HepG2 (cell line): ENCODE measurements at regions not wholly inside any gene's neighbourhood (a gene's known extent, or its start where the extent isn't known, plus 50 kb on each side); places are given as distances from the start of the nearest gene placed in this dataset.

Source experiments
- ATAC-seq: fragments of 200-7000 bp; cut with Tn5 transposase; 3 replicates; pipeline ENCODE4 v1.9.1; 2020; ENCODE audit warnings: mild to moderate bottlenecking, moderate library complexity
- BruUV-seq: library from RNA; stranded (reverse); fragments of 400-500 nt; replicated peaks from 2 replicates; lab custom pipeline; 2021; lab: Mats Ljungman, UMichigan
- CTCF ChIA-PET: fragments of 300-600 bp; formaldehyde crosslinking; extraction: SDS; loops from one replicate; lab custom pipeline; 2021; ENCODE audit warnings: low total read pairs, inconsistent platforms, low intra/inter-chr PET ratio; lab: Yijun Ruan, JAX
- POLR2A ChIA-PET: fragments of 350-600 bp; sonication (Branson Sonifier 250); formaldehyde crosslinking; loops from one replicate; lab custom pipeline; 2020; ENCODE audit warnings: antibody characterized with exemption, inconsistent platforms; lab: Yijun Ruan, JAX
- DNase-seq: peaks from one replicate; pipeline ENCODE4 v3.0.0-alpha.2; 2015; ENCODE audit warnings: low spot score
- FAIRE-seq: peaks from 3 replicates; lab custom pipeline; 2011; peaks lifted over from hg19 to GRCh38; lab: Jason Lieb, UNC
- H2AFZ ChIP-seq: one replicate; pipeline ENCODE4 v1.6.1; 2011; ENCODE audit warnings: low read length, inconsistent platforms
- H3K27ac ChIP-seq: fragments of 300-600 bp; 3 replicates; pipeline ENCODE4 v1.8.0; 2011; ENCODE audit warnings: mixed run types, mild to moderate bottlenecking, mixed read lengths, low read length, inconsistent platforms; ENCODE audit not compliant: insufficient read depth; ENCODE audit errors: extremely low read length
- H3K27me3 ChIP-seq, 2 experiments: fragments of 200-600 bp in 1 of 2; 2 replicates in 1 of 2; 3 replicates in 1 of 2; pipeline versions ENCODE4 v1.6.0 to v1.8.0; 2011; ENCODE audit warnings: low read length in 2 of 2, mild to moderate bottlenecking in 2 of 2, moderate library complexity in 2 of 2, inconsistent platforms in 1 of 2; ENCODE audit not compliant: insufficient read depth in 2 of 2, control insufficient read depth in 1 of 2
- H3K36me3 ChIP-seq, 2 experiments: fragments of 200-600 bp in 1 of 2; replicated peaks in 1 of 2; 2 replicates in 1 of 2; 3 replicates in 1 of 2; pipeline versions ENCODE4 v1.5.1 to v1.8.0; 2011; ENCODE audit warnings: low read length in 2 of 2, inconsistent platforms in 1 of 2; ENCODE audit not compliant: insufficient read depth in 2 of 2, control insufficient read depth in 1 of 2
- H3K4me1 ChIP-seq: 2 replicates; pipeline ENCODE4 v1.5.1; 2012; ENCODE audit warnings: low read length, inconsistent platforms; ENCODE audit not compliant: insufficient read depth
- H3K4me2 ChIP-seq: 2 replicates; pipeline ENCODE4 v1.6.0; 2011; ENCODE audit warnings: low read depth, low read length, inconsistent platforms
- H3K4me3 ChIP-seq, 3 experiments: fragments of 200-600 bp in 1 of 3; sonication (generic), shearing (Covaris generic) in 1 of 3; replicated peaks in 1 of 3; 2 replicates each; pipeline ENCODE4 v1.5.1; 2011 to 2016; ENCODE audit warnings: low read length in 3 of 3, inconsistent platforms in 2 of 3, low read depth in 2 of 3, mild to moderate bottlenecking in 2 of 3, control low read depth in 1 of 3, mixed read lengths in 1 of 3; ENCODE audit not compliant: insufficient read depth in 1 of 3
- H3K79me2 ChIP-seq: one replicate; pipeline ENCODE4 v1.6.1; 2011; ENCODE audit warnings: low read length, inconsistent platforms; ENCODE audit not compliant: insufficient read depth
- H3K9ac ChIP-seq: 2 replicates; pipeline ENCODE4 v1.6.0; 2011; ENCODE audit warnings: mild to moderate bottlenecking, low read depth, low read length, inconsistent platforms; ENCODE audit not compliant: insufficient read depth
- H3K9me3 ChIP-seq: 2 replicates; pipeline ENCODE4 v1.5.1; 2012; ENCODE audit warnings: mild to moderate bottlenecking, low read length
- H4K20me1 ChIP-seq: 2 replicates; pipeline ENCODE4 v1.6.0; 2011; ENCODE audit warnings: inconsistent platforms, mild to moderate bottlenecking, low read length, moderate library complexity; ENCODE audit not compliant: insufficient read depth
- KMT2A ChIP-seq: sonication (generic); formaldehyde crosslinking; IDR thresholded peaks from 2 replicates; pipeline ENCODE4 v1.4.0; 2020; ENCODE audit warnings: missing genetic modification reagents
- ZNF280B ChIP-seq: sonication (generic); formaldehyde crosslinking; IDR thresholded peaks from 2 replicates; pipeline ENCODE4 v1.5.0; 2020; ENCODE audit warnings: missing genetic modification reagents, mild to moderate bottlenecking, borderline replicate concordance
- ZNF362 ChIP-seq: sonication (generic); formaldehyde crosslinking; IDR thresholded peaks from 2 replicates; pipeline ENCODE4 v1.4.0; 2020; ENCODE audit warnings: missing genetic modification reagents, mild to moderate bottlenecking, borderline replicate concordance
- ZNF562 ChIP-seq: sonication (generic); formaldehyde crosslinking; IDR thresholded peaks from 2 replicates; pipeline ENCODE4 v1.8.0; 2022; ENCODE audit warnings: missing genetic modification reagents, borderline replicate concordance
- WGBS: methylation state at CpG from one replicate; pipeline ENCODE4 v1.1.6; 2017; ENCODE audit warnings: low lambda C conversion rate; 5-methylcytosine and 5-hydroxymethylcytosine counted together
- in situ Hi-C: cut with HindIII; loops from 2 replicates; pipeline ENCODE4 v1.10.0; 2017; ENCODE audit warnings: low pct_unique_long_range_greater_than_20kb; ENCODE audit not compliant: extremely low pct_ligation_motif_present
- intact Hi-C: fragments of 100-400 bp; cut with micrococcal nuclease; formaldehyde crosslinking; loops from one replicate; pipeline ENCODE4 v1.10.0; 2022; ENCODE audit not compliant: unreplicated experiment

- no peak for DNase-seq
- CTCF ChIA-PET: no interaction called here
- Histone ChIP-seq H4K20me1 (no peaks in the 10 kb centered on the region), H3K27ac (no peak overlapping the region), H3K4me2 (peak overlapping the region; percentile 28; the same call in 1 of the 2 replicates), H3K27me3 (no peaks in the 10 kb centered on the region)
- intact Hi-C loops: no loop called here
- in situ Hi-C loops: no loop called here
- TF ChIP-seq ZNF362 (CRISPR knock-in tag) (no peak), ZNF280B (CRISPR knock-in tag) (no peak)
- TF ChIP-seq, all 625 proteins: peak for 0
- BruUV-seq: no TSS peak
- Histone ChIP-seq H3K9ac (no peak overlapping the region), H3K4me3 (no peak overlapping the region), H3K79me2 (no peaks in the 10 kb centered on the region), H2AFZ (peak overlapping the region; percentile 81), H3K36me3 (no peaks in the 10 kb centered on the region), H3K9me3 (peaks cover 21% of the 10 kb centered on the region), H3K4me1 (no peaks in the 10 kb centered on the region)
- no peak for FAIRE-seq
- 0% methylated on average over 1 of the region's 1 CpG for WGBS
- no peak for ATAC-seq
- POLR2A ChIA-PET: no interaction called here
Observed at GRCh38 chr7:39880556-39880955, 69.5 kb upstream of the CDK13 start.

- no peaks in the 10 kb centered on the region for H3K36me3 ChIP-seq
- intact Hi-C loops: no loop called here
- in situ Hi-C loops: no loop called here
- H3K79me2 ChIP-seq: no peaks in the 10 kb centered on the region
- FAIRE-seq: no peak
- H2AFZ ChIP-seq: no peak overlapping the region
- DNase-seq: no peak
- no peaks in the 10 kb centered on the region for H4K20me1 ChIP-seq
- ATAC-seq: no peak
- H3K9me3 ChIP-seq: peaks cover 21% of the 10 kb centered on the region
- POLR2A ChIA-PET: no interaction called here
- TF ChIP-seq ZNF562 (peak; percentile 80; the same call in 1 of the 2 replicates), KMT2A (CRISPR knock-in tag) (no peak)
- TF ChIP-seq, all 625 proteins: peak for 1
- no peak overlapping the region for H3K4me3 ChIP-seq
- H3K27me3 ChIP-seq: no peaks in the 10 kb centered on the region
- H3K4me2 ChIP-seq: no peak overlapping the region
- WGBS: 36% methylated on average over 5 of the region's 5 CpGs
- no peak overlapping the region for H3K27ac ChIP-seq
- CTCF ChIA-PET: no interaction called here
- no peaks in the 10 kb centered on the region for H3K4me1 ChIP-seq
- BruUV-seq: no TSS peak
- H3K9ac ChIP-seq: no peak overlapping the region
Observed at GRCh38 chr7:39882148-39882784, 67.8 kb upstream of the CDK13 start.
